UCSD-AML1 (cell line): ENCODE measurements at regions not wholly inside any gene's neighbourhood (a gene's known extent, or its start where the extent isn't known, plus 50 kb on each side); places are given as distances from the start of the nearest gene placed in this dataset.
"Not testable (repeated sequence)": the region's sequence is repeated elsewhere in the genome, so short reads cannot be mapped to it uniquely, and the experiment has no call there.

Source experiments
- DNase-seq: peaks from one replicate; lab custom pipeline; 2025; ENCODE audit not compliant: unreplicated experiment; lab: John Stamatoyannopoulos, UW

- DNase-seq: no peak
These were observed 214.8 kb downstream of the DHX15 start for GRCh38 chr4:24369507-24370029.

GRCh38 chr4:24368801-24369200 lies 215.6 kb downstream of the DHX15 start:
- no peak for DNase-seq

GRCh38 chr4:24364852-24365251 lies 219.5 kb downstream of the DHX15 start:
- DNase-seq: no peak

GRCh38 chr4:24364249-24364648 lies 220.1 kb downstream of the DHX15 start:
- no peak for DNase-seq

- DNase-seq: no peak
These were observed 220.6 kb downstream of the DHX15 start for GRCh38 chr4:24363751-24364150.

GRCh38 chr4:24352112-24352511 lies 232.2 kb downstream of the DHX15 start:
- DNase-seq: no peak

GRCh38 chr4:24349168-24349996 lies 235.0 kb downstream of the DHX15 start:
- DNase-seq: not testable (repeated sequence)

GRCh38 chr4:24339260-24339659 lies 245.1 kb downstream of the DHX15 start:
- no peak for DNase-seq

GRCh38 chr4:24337451-24338190 lies 246.7 kb downstream of the DHX15 start:
- no peak for DNase-seq

GRCh38 chr4:24335616-24336015 lies 248.7 kb downstream of the DHX15 start:
- no peak for DNase-seq

GRCh38 chr4:24334906-24335305 lies 249.4 kb downstream of the DHX15 start:
- no peak for DNase-seq

- DNase-seq: no peak
These were observed 253.8 kb downstream of the DHX15 start for GRCh38 chr4:24330573-24330972.

- no peak for DNase-seq
These were observed 254.2 kb downstream of the DHX15 start for GRCh38 chr4:24330172-24330571.

- no peak for DNase-seq
These were observed 255.6 kb downstream of the DHX15 start for GRCh38 chr4:24328711-24329110.

GRCh38 chr4:24328310-24328709 lies 256.0 kb downstream of the DHX15 start:
- no peak for DNase-seq

GRCh38 chr4:24322995-24323394 lies 261.4 kb downstream of the DHX15 start:
- no peak for DNase-seq

- DNase-seq: no peak
These were observed 261.8 kb downstream of the DHX15 start for GRCh38 chr4:24322511-24322910.

- DNase-seq: no peak
These were observed 262.7 kb downstream of the DHX15 start for GRCh38 chr4:24321616-24322015.

- DNase-seq: no peak
These were observed 263.2 kb downstream of the DHX15 start for GRCh38 chr4:24321131-24321530.

GRCh38 chr4:24319387-24319786 lies 265.0 kb downstream of the DHX15 start:
- DNase-seq: no peak

GRCh38 chr4:24315056-24315455 lies 269.3 kb downstream of the DHX15 start:
- DNase-seq: no peak

- DNase-seq: no peak
These were observed 272.0 kb downstream of the DHX15 start for GRCh38 chr4:24312261-24312913.
